Endothelial cell of hepatic sinusoid (primary cell): ENCODE measurements at regions not wholly inside any gene's neighbourhood (a gene's known extent, or its start where the extent isn't known, plus 50 kb on each side); places are given as distances from the start of the nearest gene placed in this dataset.

Source experiments
- in situ Hi-C: cut with HindIII; loops from 2 replicates; pipeline ENCODE4 v1.10.0; 2017; ENCODE audit warnings: low sequenced_read_pairs

- in situ Hi-C loops: no loop called here
Measured at GRCh38 chr3:72058493-72059081, 273.6 kb upstream of the PROK2 start.

- in situ Hi-C loops: no loop called here
Measured at GRCh38 chr3:72055436-72055835, 270.5 kb upstream of the PROK2 start.

- in situ Hi-C loops: no loop called here
Measured at GRCh38 chr3:72054976-72055375, 270.0 kb upstream of the PROK2 start.

- in situ Hi-C loops: no loop called here
Measured at GRCh38 chr3:72052841-72053409, 268.0 kb upstream of the PROK2 start.

GRCh38 chr3:72050771-72051170, 265.8 kb upstream of the PROK2 start:
- in situ Hi-C loops: no loop called here

DNA sequence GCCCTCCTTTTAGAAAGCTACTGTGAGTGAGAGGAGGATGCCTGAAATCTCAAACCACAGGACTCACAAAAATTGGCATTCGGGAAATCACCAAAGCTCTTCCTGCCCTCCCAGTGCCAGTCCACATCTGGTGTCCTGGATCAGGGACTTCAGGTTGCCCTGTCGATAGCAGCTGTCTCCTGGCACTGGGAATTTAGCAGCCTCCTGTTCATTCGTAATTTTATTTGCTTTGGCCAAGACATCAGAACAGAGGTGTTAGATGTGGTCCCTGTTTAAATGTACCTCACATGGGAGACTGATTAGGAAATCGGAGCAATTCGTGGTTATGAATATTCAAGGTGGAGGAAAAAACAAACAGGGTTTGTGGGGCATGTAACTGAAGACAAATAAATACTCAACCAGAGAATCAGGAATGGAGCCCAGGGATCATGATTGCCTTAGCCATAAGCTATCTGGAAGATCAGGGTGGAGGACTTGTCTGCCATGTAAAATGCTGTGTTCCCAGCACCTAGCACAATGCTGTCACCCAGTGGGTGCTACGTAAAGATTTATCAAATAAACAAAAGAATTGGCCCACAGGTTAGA, 265.2 kb upstream of the PROK2 start:
- in situ Hi-C loops: no loop called here

DNA sequence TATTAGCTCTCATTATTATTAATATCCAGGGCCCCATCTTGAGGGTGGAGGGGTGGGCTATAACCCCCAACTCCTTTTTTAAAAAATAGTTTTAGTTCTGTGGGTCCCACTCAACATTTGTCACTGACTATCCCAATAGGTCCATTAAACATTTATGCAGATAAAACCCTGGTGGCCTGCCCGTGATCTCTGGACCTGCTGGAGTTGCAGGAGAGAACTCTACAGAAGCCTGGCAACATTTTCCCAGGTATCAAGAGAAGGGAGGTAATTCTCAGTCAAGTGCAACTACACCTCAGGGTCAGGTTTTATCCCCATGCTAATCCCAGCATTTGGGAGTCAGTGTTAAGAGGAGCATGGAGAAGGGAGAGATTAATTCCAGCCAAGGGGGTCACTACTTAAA, 264.4 kb upstream of the PROK2 start:
- in situ Hi-C loops: no loop called here

- in situ Hi-C loops: no loop called here
Measured at GRCh38 chr3:72048873-72049272, 263.9 kb upstream of the PROK2 start.

DNA sequence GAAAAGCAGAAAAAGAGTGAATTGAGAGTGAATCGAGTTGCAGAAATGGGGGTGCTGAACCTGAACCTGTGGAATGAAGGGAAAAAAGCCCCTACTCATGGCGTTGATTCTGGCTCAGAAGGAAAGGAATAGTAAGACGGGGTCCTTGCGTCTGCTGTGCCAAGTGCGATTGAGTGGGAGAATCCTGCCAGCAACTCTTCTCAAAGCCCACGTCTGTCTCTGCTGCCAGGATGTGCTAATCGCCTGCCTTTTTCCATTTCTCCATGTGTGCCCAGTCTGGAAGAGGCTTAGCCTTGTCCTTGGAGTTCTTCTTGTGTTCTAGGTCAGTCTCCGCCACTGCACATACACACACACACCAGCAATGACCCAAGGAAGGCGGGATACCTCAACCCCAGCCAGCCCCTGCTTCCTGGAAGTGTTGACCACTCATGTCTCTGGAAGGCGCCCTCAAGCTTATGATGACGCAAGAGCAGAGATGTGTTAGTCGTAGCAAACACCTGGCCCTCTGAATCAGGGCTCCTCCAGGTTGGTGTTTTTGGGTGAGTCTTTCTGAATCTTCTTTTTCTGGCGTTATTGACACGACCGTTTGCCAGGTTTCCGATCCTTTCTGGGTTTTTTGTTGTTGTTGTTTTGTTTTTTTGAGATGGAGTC, 262.4 kb upstream of the PROK2 start:
- in situ Hi-C loops: no loop called here

DNA sequence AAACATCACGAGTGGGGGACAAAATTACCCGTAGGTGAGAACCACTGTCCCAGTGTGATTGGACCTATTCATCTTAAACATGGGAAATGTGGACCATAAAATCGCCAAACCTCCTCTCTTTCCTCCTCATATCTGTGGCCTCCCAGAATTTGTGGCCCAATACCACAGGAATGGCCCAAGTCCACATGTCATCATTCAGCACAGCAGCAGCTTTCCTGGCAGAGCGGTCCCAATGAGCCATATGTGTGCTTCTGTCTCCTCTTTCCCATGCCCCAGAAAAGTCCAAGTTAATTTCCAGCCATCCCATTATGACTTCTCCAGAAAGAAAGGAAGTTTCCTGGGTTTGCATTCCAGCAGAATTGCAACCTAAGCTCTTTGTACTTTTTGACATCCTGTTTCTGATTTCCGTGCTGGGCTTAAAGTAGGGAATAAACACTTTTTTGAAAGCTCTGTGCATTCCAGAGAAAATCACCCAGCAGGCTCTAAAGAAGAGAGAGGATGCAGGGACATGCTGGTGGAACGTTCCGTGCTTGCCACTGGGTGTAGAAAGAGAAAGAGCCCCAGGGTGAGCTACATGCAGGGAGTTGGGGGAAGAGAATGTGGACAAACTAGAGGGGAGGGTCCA, 259.4 kb upstream of the PROK2 start:
- in situ Hi-C loops: no loop called here

- in situ Hi-C loops: no loop called here
Measured at GRCh38 chr3:72043204-72044133, 258.5 kb upstream of the PROK2 start.

DNA sequence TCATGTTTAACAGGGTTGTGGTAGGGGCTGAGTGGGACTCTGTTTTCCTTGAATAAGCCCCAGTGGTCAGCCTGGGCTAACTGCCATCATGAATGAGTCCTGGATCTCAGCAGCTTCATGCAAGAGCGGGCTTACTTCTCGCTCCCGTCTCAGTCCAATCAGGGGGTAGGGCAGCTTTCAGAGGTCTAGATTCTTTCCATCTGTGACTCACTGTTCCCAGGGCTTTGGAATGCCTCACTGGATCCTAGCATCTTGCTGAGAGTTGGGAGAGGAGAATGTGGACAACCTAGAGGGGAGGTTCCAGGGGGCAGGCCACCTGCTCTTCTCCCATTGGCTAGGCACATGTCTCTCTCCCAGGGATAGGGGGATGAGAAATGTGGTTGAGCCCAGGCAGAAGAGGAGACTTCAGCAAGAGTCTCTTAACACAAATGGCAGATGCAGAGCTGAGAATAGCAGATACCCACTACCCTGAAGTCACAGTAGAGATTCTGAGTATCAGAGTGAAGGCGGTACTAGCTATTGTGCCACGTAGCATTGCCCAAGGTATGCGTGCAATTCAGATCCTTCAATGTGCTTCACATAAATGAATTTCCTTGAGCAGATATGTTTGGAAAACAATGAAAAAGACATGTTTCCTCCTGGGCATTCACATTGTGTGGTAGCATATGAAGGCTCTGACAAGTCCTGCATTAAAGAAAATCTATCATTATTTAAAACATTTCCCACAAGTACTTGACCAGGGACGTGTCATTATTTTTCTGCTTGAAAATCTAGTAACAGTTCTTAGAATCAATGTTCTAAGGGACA, 257.7 kb upstream of the PROK2 start:
- in situ Hi-C loops: no loop called here

DNA sequence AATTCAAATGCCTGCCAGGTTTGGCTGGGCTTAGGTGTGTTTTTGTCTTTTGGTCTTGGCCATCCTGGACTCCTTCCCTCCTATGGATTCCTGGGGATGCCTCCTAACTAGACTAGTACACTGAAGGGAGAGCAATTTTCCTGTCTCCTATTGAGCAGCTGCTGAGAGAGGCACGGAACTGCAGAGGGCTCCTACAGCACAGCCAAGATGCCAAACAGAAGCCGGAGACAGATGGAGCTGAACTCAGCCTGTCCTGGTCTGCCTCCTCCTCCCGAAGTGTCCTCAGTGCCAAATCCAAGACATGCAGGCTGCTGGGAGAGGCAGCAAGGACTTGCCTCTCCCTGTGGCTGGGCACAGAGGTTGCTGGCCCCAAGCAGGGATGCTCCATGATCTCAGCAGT, 256.6 kb upstream of the PROK2 start:
- in situ Hi-C loops: no loop called here

DNA sequence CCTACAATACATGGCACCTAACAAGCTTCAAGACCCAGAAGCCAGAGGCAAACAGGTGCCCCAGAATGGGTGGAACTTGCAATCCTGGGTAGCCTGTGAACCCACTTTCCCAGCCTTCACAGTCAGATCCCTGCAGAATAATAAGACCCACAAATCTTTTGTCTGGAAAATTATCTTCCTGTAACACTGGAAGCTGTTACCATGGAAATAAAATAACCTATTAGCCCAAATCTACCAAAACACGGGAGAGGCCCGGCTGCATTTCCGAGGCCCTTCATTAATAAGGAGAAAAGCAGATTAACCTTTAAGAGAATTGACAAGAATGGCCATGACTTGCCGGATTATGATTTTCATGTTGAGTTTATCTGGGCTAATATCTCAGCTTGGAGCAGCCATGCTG, 256.1 kb upstream of the PROK2 start:
- in situ Hi-C loops: no loop called here

DNA sequence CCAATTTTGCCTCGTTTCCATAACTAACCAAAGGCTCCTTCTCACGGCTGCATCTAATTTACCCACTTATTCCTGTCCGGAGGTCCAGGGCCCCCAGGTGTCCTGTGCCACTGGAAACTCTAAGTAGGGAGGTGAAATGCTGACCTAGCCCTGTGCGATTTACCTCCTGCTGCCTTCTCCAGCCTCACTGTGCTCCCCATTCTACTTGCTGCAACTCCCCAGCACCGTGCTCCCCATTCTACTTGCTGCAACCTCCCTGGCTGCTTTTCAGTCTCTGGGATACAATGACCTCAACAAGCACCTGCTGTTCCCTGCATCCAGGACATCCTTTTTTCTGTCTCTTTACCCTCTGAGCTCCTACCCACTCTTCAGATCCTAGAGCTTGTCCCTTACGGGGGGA, 254.7 kb upstream of the PROK2 start:
- in situ Hi-C loops: no loop called here

DNA sequence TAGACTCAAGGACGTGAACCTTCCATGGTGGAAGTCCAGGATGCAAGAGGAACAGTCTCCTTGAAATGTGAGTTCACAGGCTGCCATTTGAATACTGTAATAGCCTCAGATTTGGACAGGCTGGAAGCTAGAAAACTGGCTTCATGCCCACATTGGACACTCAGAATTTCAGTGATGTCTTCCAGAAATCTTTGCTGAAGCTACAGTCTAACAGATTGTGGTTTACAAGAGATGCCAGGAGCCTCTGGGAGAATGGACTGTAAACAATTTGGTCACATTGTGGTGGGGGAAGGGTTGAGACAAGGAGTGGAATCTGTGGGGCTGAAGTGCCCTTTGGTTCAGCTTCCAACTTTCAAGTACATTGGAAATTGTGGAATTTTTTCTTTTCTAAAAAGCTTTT, 252.0 kb upstream of the PROK2 start:
- in situ Hi-C loops: no loop called here

- in situ Hi-C loops: no loop called here
Measured at GRCh38 chr3:72035606-72036005, 250.7 kb upstream of the PROK2 start.

DNA sequence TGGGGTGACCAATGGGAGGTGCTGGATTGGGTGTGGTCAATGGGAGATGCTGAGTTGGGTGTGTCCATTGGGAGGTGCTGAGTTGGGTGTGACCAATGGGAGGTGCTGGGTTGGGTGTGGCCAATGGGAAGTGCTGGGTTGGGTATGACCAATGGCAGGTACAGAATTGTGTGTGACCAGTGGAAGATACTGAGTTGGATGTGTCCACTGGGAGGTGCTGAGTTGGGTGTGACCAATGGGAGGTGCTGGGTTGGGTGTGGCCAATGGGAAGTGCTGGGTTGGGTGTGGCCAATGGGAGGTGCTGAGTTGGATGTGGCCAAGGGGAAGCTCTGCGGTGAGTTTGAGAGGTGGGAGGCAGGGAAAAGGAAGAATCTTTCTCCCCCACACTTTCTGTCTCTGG, 250.0 kb upstream of the PROK2 start:
- in situ Hi-C loops: loop anchor here (5.0 kb wide), 1 partner anchor 93 kb away; no protein-coding TSS in a partner anchor

DNA sequence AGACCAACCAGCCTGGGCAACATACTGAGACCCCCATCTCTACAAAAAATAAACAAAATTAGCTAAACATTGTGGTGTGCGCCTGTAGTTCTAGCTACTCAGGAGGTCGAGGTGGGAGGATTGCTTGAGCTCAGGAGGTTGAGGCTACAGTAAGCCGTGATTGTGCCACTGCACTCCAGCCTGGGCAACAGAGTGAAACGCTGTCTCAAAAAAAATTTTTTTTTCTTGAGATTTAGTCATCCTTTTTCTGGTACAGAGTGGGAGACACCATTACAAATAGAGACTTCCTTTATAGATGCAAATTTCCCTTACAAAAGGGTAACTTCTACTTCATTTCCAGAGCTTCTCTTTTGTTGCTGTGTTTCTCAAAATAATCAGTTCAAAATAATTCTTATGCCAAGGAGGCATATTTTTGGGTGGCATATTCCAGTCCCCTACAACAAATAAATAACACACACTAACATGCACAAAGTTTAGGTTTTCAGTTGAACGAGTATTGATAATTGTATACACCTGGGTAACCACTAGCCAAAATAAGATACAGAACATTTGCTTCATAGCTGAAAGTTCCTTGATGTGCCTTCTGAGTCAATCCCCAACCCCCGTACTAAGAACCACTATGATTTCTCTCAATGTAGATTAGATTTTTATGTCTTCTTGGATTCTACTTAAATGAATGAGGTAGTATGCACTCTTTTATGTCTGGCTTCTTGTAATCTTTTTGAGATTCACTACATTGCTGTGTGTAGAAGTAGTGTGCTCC, 248.9 kb upstream of the PROK2 start:
- in situ Hi-C loops: loop anchor here (5.0 kb wide), 1 partner anchor 92 kb away; no protein-coding TSS in a partner anchor
